Neutrophil (primary cell): ENCODE measurements at regions not wholly inside any gene's neighbourhood (a gene's known extent, or its start where the extent isn't known, plus 50 kb on each side); places are given as distances from the start of the nearest gene placed in this dataset.

ENCODE experiments used
- H3K27ac ChIP-seq: fragments of 200-600 bp; sonication (generic); 2 replicates; pipeline ENCODE4 v1.5.1; 2016; ENCODE audit warnings: mild to moderate bottlenecking, moderate library complexity
- H3K27me3 ChIP-seq: fragments of 200-600 bp; sonication (generic); 2 replicates; pipeline ENCODE4 v1.6.0; 2016; ENCODE audit warnings: mild to moderate bottlenecking
- H3K36me3 ChIP-seq: fragments of 200-600 bp; sonication (generic); 2 replicates; pipeline ENCODE4 v1.5.1; 2017
- H3K4me1 ChIP-seq, 2 experiments: fragments of 200-600 bp in 1 of 2; sonication (generic) in 1 of 2; 1 replicate in 1 of 2; 2 replicates in 1 of 2; pipeline versions ENCODE4 v1.5.1 to v1.6.1; 2013 to 2016; ENCODE audit warnings: low read depth in 1 of 2, low read length in 1 of 2, mild to moderate bottlenecking in 1 of 2, moderate library complexity in 1 of 2; ENCODE audit not compliant: control insufficient read depth in 1 of 2, insufficient read depth in 1 of 2
- H3K4me3 ChIP-seq, 2 experiments: fragments of 200-600 bp in 1 of 2; sonication (generic) in 1 of 2; 1 replicate in 1 of 2; 2 replicates in 1 of 2; pipeline ENCODE4 v1.5.1; 2013 to 2016; ENCODE audit warnings: low read depth in 1 of 2, low read length in 1 of 2, mild to moderate bottlenecking in 1 of 2, moderate library complexity in 1 of 2
- H3K9me3 ChIP-seq: fragments of 200-600 bp; sonication (generic); 2 replicates; pipeline ENCODE4 v1.5.1; 2016
- CTCF ChIP-seq: fragments of 200-600 bp; sonication (generic); IDR thresholded peaks from 2 replicates; pipeline ENCODE4 v1.5.1; 2016; ENCODE audit warnings: antibody characterized with exemption

GRCh38 chr2:10204326-10205161, 82.0 kb downstream of the RRM2 start:
- H3K4me3 ChIP-seq: no peak overlapping the region
- H3K4me1 ChIP-seq: no peaks in the 10 kb centered on the region
- no peak overlapping the region for H3K27ac ChIP-seq
- no peaks in the 10 kb centered on the region for H3K9me3 ChIP-seq
- no peaks in the 10 kb centered on the region for H3K27me3 ChIP-seq
- TF ChIP-seq CTCF: no peak
- peaks cover 12% of the 10 kb centered on the region for H3K36me3 ChIP-seq

- TF ChIP-seq CTCF: no peak
- Histone ChIP-seq H3K4me1 (no peaks in the 10 kb centered on the region), H3K9me3 (no peaks in the 10 kb centered on the region), H3K27ac (no peak overlapping the region), H3K4me3 (no peak overlapping the region), H3K36me3 (peaks cover 12% of the 10 kb centered on the region), H3K27me3 (no peaks in the 10 kb centered on the region)
Measured at GRCh38 chr2:10205162-10205475, 82.6 kb downstream of the RRM2 start.

- H3K27ac ChIP-seq: no peak overlapping the region
- H3K36me3 ChIP-seq: peaks cover 3% of the 10 kb centered on the region
- no peaks in the 10 kb centered on the region for H3K9me3 ChIP-seq
- no peaks in the 10 kb centered on the region for H3K27me3 ChIP-seq
- TF ChIP-seq CTCF: no peak
- H3K4me3 ChIP-seq: no peak overlapping the region
- H3K4me1 ChIP-seq: no peaks in the 10 kb centered on the region
Measured at GRCh38 chr2:10208736-10209135, 86.2 kb downstream of the RRM2 start.

GRCh38 chr2:10209406-10209935, 86.9 kb downstream of the RRM2 start:
- H3K27ac ChIP-seq: no peak overlapping the region
- no peak for TF ChIP-seq CTCF
- no peaks in the 10 kb centered on the region for H3K27me3 ChIP-seq
- no peaks in the 10 kb centered on the region for H3K9me3 ChIP-seq
- H3K36me3 ChIP-seq: peaks cover 3% of the 10 kb centered on the region
- H3K4me1 ChIP-seq: no peaks in the 10 kb centered on the region
- H3K4me3 ChIP-seq: no peak overlapping the region

- no peak for TF ChIP-seq CTCF
Measured at GRCh38 chr2:10210336-10210735, 87.8 kb downstream of the RRM2 start.

More at GRCh38 chr2:10210336-10210735, 87.8 kb downstream of the RRM2 start:
- no peak overlapping the region for H3K27ac ChIP-seq
- no peak overlapping the region for H3K4me3 ChIP-seq
- H3K9me3 ChIP-seq: no peaks in the 10 kb centered on the region
- H3K27me3 ChIP-seq: no peaks in the 10 kb centered on the region
- H3K36me3 ChIP-seq: peaks cover 3% of the 10 kb centered on the region
- H3K4me1 ChIP-seq: no peaks in the 10 kb centered on the region
